Astrocyte (in vitro differentiated cells and primary cell): ENCODE measurements at regions not wholly inside any gene's neighbourhood (a gene's known extent, or its start where the extent isn't known, plus 50 kb on each side); places are given as distances from the start of the nearest gene placed in this dataset.

Experiments
- EZH2 ChIP-seq: IDR thresholded peaks from 2 replicates; pipeline ENCODE4 v1.6.1; 2012; ENCODE audit warnings: mild to moderate bottlenecking, low read length, inconsistent platforms; ENCODE audit not compliant: insufficient read depth
- TF ChIP-seq, protein P1 (sequence below): IDR thresholded peaks from 2 replicates; pipeline ENCODE4 v1.5.1; 2011; ENCODE audit warnings: low read depth, mild to moderate bottlenecking, inconsistent platforms, low read length, moderate library complexity; ENCODE audit not compliant: insufficient read depth

DNA sequence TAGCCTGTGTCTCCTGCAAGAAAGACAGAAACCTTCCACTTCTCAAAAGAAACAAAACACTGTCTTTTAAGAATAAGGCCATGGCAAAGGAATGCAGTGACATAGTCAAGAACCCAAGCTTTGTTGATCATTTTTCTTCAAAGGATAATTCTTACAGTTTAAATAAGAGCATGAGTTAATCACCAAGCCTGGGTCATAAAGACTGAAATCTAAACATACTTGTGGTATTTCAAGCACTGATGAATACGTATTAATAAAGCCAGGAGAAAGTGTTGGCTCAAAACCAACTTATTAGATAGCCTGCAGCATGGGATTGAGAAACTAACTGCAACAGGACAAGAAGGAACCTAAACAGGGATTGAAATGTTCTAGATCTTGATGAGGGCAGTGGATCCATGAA is 143.3 kb upstream of the MTNR1B start:
- TF ChIP-seq, protein P1, sequence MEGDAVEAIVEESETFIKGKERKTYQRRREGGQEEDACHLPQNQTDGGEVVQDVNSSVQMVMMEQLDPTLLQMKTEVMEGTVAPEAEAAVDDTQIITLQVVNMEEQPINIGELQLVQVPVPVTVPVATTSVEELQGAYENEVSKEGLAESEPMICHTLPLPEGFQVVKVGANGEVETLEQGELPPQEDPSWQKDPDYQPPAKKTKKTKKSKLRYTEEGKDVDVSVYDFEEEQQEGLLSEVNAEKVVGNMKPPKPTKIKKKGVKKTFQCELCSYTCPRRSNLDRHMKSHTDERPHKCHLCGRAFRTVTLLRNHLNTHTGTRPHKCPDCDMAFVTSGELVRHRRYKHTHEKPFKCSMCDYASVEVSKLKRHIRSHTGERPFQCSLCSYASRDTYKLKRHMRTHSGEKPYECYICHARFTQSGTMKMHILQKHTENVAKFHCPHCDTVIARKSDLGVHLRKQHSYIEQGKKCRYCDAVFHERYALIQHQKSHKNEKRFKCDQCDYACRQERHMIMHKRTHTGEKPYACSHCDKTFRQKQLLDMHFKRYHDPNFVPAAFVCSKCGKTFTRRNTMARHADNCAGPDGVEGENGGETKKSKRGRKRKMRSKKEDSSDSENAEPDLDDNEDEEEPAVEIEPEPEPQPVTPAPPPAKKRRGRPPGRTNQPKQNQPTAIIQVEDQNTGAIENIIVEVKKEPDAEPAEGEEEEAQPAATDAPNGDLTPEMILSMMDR, result no peak
- TF ChIP-seq EZH2, result no peak
